OCI-LY3 (cell line): ENCODE measurements at regions not wholly inside any gene's neighbourhood (a gene's known extent, or its start where the extent isn't known, plus 50 kb on each side); places are given as distances from the start of the nearest gene placed in this dataset.

Experiments
- EZH2phosphoT487 ChIP-seq: fragments of 200-600 bp; shearing (Covaris generic); IDR thresholded peaks from 2 replicates; pipeline ENCODE4 v1.6.1; 2018; ENCODE audit warnings: antibody characterized with exemption, mixed run types, low read depth
- TF ChIP-seq, protein P1 (sequence below): fragments of 200-600, 300-600 bp; sonication (generic); IDR thresholded peaks from 2 replicates; pipeline ENCODE4 v1.5.1; 2014; ENCODE audit warnings: antibody characterized with exemption, low read length, low read depth

DNA sequence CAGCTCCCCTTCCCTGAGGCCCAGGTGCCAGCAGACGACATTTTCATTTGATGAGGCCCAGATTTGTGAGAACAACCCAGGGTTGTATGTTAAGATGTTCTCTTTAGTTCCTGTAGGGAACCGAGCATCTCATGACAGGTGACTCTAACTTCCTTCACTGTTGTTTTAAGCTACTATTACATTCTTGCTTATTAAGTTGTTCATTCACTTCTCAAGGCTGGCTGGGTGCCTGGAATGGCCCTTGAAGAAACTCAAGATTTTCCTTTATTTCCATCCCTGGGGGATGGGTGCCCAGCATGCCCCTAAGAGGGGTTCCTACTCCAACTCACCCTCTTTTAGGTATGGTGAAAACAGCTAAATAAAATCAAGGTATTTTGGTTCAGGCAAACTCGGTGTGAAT, 111.5 kb upstream of the SYNDIG1 start:
- TF ChIP-seq, protein P1, sequence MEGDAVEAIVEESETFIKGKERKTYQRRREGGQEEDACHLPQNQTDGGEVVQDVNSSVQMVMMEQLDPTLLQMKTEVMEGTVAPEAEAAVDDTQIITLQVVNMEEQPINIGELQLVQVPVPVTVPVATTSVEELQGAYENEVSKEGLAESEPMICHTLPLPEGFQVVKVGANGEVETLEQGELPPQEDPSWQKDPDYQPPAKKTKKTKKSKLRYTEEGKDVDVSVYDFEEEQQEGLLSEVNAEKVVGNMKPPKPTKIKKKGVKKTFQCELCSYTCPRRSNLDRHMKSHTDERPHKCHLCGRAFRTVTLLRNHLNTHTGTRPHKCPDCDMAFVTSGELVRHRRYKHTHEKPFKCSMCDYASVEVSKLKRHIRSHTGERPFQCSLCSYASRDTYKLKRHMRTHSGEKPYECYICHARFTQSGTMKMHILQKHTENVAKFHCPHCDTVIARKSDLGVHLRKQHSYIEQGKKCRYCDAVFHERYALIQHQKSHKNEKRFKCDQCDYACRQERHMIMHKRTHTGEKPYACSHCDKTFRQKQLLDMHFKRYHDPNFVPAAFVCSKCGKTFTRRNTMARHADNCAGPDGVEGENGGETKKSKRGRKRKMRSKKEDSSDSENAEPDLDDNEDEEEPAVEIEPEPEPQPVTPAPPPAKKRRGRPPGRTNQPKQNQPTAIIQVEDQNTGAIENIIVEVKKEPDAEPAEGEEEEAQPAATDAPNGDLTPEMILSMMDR, result no peak
- no peak for TF ChIP-seq EZH2phosphoT487
